ENCODE measurements at regions not wholly inside any gene's neighbourhood (a gene's known extent, or its start where the extent isn't known, plus 50 kb on each side); places are given as distances from the start of the nearest gene placed in this dataset.

- H3K4me1 ChIP-seq (ENCODE audit: control insufficient read depth, insufficient read depth, low read length) = no peaks in the 10 kb centered on the region
- no peak overlapping the region for H3K4me3 ChIP-seq (ENCODE audit: low read depth in 2 of 2, low read length in 2 of 2)
- H3K27ac ChIP-seq (ENCODE audit: low read length) = no peak overlapping the region
- intact Hi-C loops (cut with micrococcal nuclease; ENCODE audit: unreplicated experiment) = no loop called here
- ATAC-seq (no peak), DNase-seq (ENCODE audit: low read depth, low spot score) (no peak)
- H3K9me3 ChIP-seq (ENCODE audit: control insufficient read depth, insufficient read depth, low read depth, low read length) = no peaks in the 10 kb centered on the region
- TF ChIP-seq REST (IDR thresholded peaks at IDR 0.05; ENCODE audit: insufficient read depth in 1 of 2, low read depth in 2 of 2, low read length in 1 of 2) (no peak), CTCF (IDR thresholded peaks at IDR 0.05) (peak; percentile 16; the same call in 1 of the 2 replicates), TCF7L2 (IDR thresholded peaks at IDR 0.05; ENCODE audit: low read depth, low read length) (no peak)
- ChIA-PET CTCF (no interaction called here), POLR2A (no interaction called here)
- H3K36me3 ChIP-seq (ENCODE audit: control insufficient read depth, insufficient read depth, low read length) = no peaks in the 10 kb centered on the region
- in situ Hi-C loops (cut with HindIII; ENCODE audit: low pct_unique_long_range_greater_than_20kb, low sequenced_read_pairs) = no loop called here
- no TSS peak for BruUV-seq (replicated peaks)
- H3K27me3 ChIP-seq (ENCODE audit: control insufficient read depth, insufficient read depth, low read length) = no peaks in the 10 kb centered on the region
These were observed 791.9 kb upstream of the ROBO1 start for GRCh38 chr3:80559701-80560100.

GRCh38 chr3:80556763-80557162 lies 789.0 kb upstream of the ROBO1 start:
- no peak for DNase-seq (ENCODE audit: low read depth, low spot score)
- ChIA-PET POLR2A (no interaction called here), CTCF (no interaction called here)
- Histone ChIP-seq H3K4me3 (ENCODE audit: low read depth in 2 of 2, low read length in 2 of 2) (no peak overlapping the region), H3K4me1 (ENCODE audit: control insufficient read depth, insufficient read depth, low read length) (no peaks in the 10 kb centered on the region), H3K27ac (ENCODE audit: low read length) (no peak overlapping the region), H3K9me3 (ENCODE audit: control insufficient read depth, insufficient read depth, low read depth, low read length) (no peaks in the 10 kb centered on the region), H3K36me3 (ENCODE audit: control insufficient read depth, insufficient read depth, low read length) (no peaks in the 10 kb centered on the region), H3K27me3 (ENCODE audit: control insufficient read depth, insufficient read depth, low read length) (no peaks in the 10 kb centered on the region)
- ATAC-seq = no peak
- in situ Hi-C loops (cut with HindIII; ENCODE audit: low pct_unique_long_range_greater_than_20kb, low sequenced_read_pairs) (no loop called here), intact Hi-C loops (cut with micrococcal nuclease; ENCODE audit: unreplicated experiment) (no loop called here)
- BruUV-seq (replicated peaks) = no TSS peak
- TF ChIP-seq TCF7L2 (IDR thresholded peaks at IDR 0.05; ENCODE audit: low read depth, low read length) (peak; percentile 15; the same call in 1 of the 2 replicates), SIN3A (IDR thresholded peaks at IDR 0.05; ENCODE audit: borderline replicate concordance, insufficient read depth, low read depth, low read length) (no peak)

- DNase-seq (ENCODE audit: low read depth, low spot score) = no peak
- Histone ChIP-seq H3K36me3 (ENCODE audit: control insufficient read depth, insufficient read depth, low read length) (no peaks in the 10 kb centered on the region), H3K4me3 (ENCODE audit: low read depth in 2 of 2, low read length in 2 of 2) (no peak overlapping the region), H3K27me3 (ENCODE audit: control insufficient read depth, insufficient read depth, low read length) (no peaks in the 10 kb centered on the region), H3K9me3 (ENCODE audit: control insufficient read depth, insufficient read depth, low read depth, low read length) (no peaks in the 10 kb centered on the region), H3K27ac (ENCODE audit: low read length) (no peak overlapping the region), H3K4me1 (ENCODE audit: control insufficient read depth, insufficient read depth, low read length) (no peaks in the 10 kb centered on the region)
- BruUV-seq (replicated peaks) = no TSS peak
- ChIA-PET CTCF (no interaction called here), POLR2A (no interaction called here)
- TF ChIP-seq TCF7L2 (IDR thresholded peaks at IDR 0.05; ENCODE audit: low read depth, low read length) = no peak
- TF ChIP-seq REST (IDR thresholded peaks at IDR 0.05; ENCODE audit: insufficient read depth in 1 of 2, low read depth in 2 of 2, low read length in 1 of 2) = no peak
- TF ChIP-seq POLR2AphosphoS5 (IDR thresholded peaks at IDR 0.05; ENCODE audit: low read depth, low read length) = no peak
- TF ChIP-seq SIN3A (IDR thresholded peaks at IDR 0.05; ENCODE audit: borderline replicate concordance, insufficient read depth, low read depth, low read length) = no peak
- TF ChIP-seq CTCF (IDR thresholded peaks at IDR 0.05) = no peak
- no peak for ATAC-seq
- in situ Hi-C loops (cut with HindIII; ENCODE audit: low pct_unique_long_range_greater_than_20kb, low sequenced_read_pairs) = no loop called here
- intact Hi-C loops (cut with micrococcal nuclease; ENCODE audit: unreplicated experiment) = no loop called here
These were observed 786.5 kb upstream of the ROBO1 start for GRCh38 chr3:80554304-80554703.

All from Panc1 (cell line).